SU-DHL-6 (cell line): ENCODE measurements at regions not wholly inside any gene's neighbourhood (a gene's known extent, or its start where the extent isn't known, plus 50 kb on each side); places are given as distances from the start of the nearest gene placed in this dataset.

Source experiments
- H2AFZ ChIP-seq: fragments of 200-600 bp; sonication (generic); 2 replicates; pipeline ENCODE4 v1.6.1; 2014; ENCODE audit warnings: low read depth, mild to moderate bottlenecking, moderate library complexity, mixed read lengths, antibody characterized with exemption, low read length; ENCODE audit not compliant: severe bottlenecking
- H3F3A ChIP-seq: fragments of 200-600 bp; shearing (Covaris generic); 2 replicates; pipeline ENCODE4 v1.6.0; 2016; ENCODE audit warnings: antibody characterized with exemption, mild to moderate bottlenecking; ENCODE audit not compliant: insufficient read depth
- H3K27ac ChIP-seq: fragments of 200-600 bp; sonication (generic); 2 replicates; pipeline ENCODE4 v1.5.1; 2016; ENCODE audit warnings: low read depth, mild to moderate bottlenecking, low read length, moderate library complexity, mixed read lengths
- H3K27me3 ChIP-seq: fragments of 200-600 bp; sonication (generic), shearing (Covaris generic); 2 replicates; pipeline ENCODE4 v1.6.0; 2014; ENCODE audit warnings: mild to moderate bottlenecking, low read length
- H3K36me3 ChIP-seq: fragments of 200-600 bp; sonication (generic); 2 replicates; pipeline ENCODE4 v1.6.1; 2014; ENCODE audit warnings: mild to moderate bottlenecking, low read length, mixed read lengths
- H3K4me2 ChIP-seq: fragments of 300-600, 200-600 bp; shearing (Covaris generic), sonication (generic); 2 replicates; pipeline ENCODE4 v1.6.0; 2014; ENCODE audit warnings: low read length, low read depth, mild to moderate bottlenecking; ENCODE audit not compliant: poor library complexity, severe bottlenecking
- H3K4me3 ChIP-seq: fragments of 200-600 bp; sonication (generic); 2 replicates; pipeline ENCODE4 v1.5.1; 2014; ENCODE audit warnings: antibody characterized with exemption, low read length, mild to moderate bottlenecking, mixed read lengths; ENCODE audit not compliant: insufficient read depth, poor library complexity, severe bottlenecking
- H3K79me2 ChIP-seq: fragments of 200-600 bp; sonication (generic); 2 replicates; pipeline ENCODE4 v1.6.1; 2014; ENCODE audit warnings: mild to moderate bottlenecking, low read length, moderate library complexity; ENCODE audit not compliant: insufficient read depth
- H3K9ac ChIP-seq: fragments of 200-600 bp; sonication (generic); 2 replicates; pipeline ENCODE4 v1.7.0; 2014; ENCODE audit warnings: mild to moderate bottlenecking, low read length
- H3K9me2 ChIP-seq: fragments of 200-600 bp; sonication (generic); replicated peaks from 2 replicates; pipeline ENCODE4 v1.6.1; 2014; ENCODE audit warnings: low read length; ENCODE audit not compliant: insufficient read depth
- H3K9me3 ChIP-seq: fragments of 200-600 bp; sonication (generic); 2 replicates; pipeline ENCODE4 v1.6.1; 2014; ENCODE audit warnings: low read length, mixed read lengths; ENCODE audit not compliant: insufficient read depth
- H4K20me1 ChIP-seq: fragments of 200-600 bp; sonication (generic); 2 replicates; pipeline ENCODE4 v1.6.1; 2014; ENCODE audit warnings: low read depth, mild to moderate bottlenecking, antibody characterized with exemption, low read length, moderate library complexity, mixed read lengths
- EZH2phosphoT487 ChIP-seq: fragments of 200-600 bp; sonication (generic), shearing (Covaris generic); conservative IDR thresholded peaks from 2 replicates; pipeline ENCODE4 v1.6.1; 2018; ENCODE audit warnings: mild to moderate bottlenecking, antibody characterized with exemption, low read length, moderate library complexity, mixed read lengths
- TF ChIP-seq, protein P1 (sequence below): fragments of 200-600 bp; sonication (generic); IDR thresholded peaks from one replicate; pipeline ENCODE4 v1.5.1; 2017; ENCODE audit warnings: antibody characterized with exemption, mild to moderate bottlenecking, low read length, moderate library complexity; ENCODE audit not compliant: insufficient read depth, poor library complexity, severe bottlenecking

DNA sequence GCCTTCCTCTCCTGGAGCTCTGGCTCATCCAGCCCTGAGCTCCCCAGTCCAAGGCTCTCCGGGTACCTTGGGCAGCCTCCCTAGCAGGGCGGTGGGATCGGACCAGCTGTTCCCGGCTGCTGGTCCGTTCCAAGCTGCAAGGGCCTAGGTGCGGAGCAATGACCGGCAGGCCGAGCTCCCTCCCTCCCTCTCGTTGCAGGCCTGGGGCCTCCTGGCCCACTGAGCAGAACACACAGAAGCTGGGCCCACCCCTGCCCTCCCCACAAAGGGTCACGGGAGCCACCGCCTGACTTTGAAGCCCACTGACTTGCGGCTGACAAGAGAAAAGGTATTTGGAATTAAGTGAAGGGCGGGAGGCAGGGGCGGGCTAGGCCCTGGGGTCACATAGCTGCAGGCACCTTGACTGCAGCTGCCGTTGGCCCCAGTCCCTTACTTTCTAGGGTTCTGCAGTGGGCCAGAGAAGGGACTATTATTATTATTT, 104.7 kb upstream of the IER5L start:
- Histone ChIP-seq H3K27me3 (no peaks in the 10 kb centered on the region), H3K9me3 (no peaks in the 10 kb centered on the region), H3K9ac (no peak overlapping the region), H3K4me2 (no peak overlapping the region), H3K9me2 (no peaks in the 10 kb centered on the region), H3K4me3 (no peak overlapping the region), H3F3A (no peaks in the 10 kb centered on the region), H4K20me1 (no peaks in the 10 kb centered on the region), H3K27ac (no peak overlapping the region), H2AFZ (no peak overlapping the region), H3K79me2 (no peaks in the 10 kb centered on the region), H3K36me3 (no peaks in the 10 kb centered on the region)
- TF ChIP-seq, protein P1, sequence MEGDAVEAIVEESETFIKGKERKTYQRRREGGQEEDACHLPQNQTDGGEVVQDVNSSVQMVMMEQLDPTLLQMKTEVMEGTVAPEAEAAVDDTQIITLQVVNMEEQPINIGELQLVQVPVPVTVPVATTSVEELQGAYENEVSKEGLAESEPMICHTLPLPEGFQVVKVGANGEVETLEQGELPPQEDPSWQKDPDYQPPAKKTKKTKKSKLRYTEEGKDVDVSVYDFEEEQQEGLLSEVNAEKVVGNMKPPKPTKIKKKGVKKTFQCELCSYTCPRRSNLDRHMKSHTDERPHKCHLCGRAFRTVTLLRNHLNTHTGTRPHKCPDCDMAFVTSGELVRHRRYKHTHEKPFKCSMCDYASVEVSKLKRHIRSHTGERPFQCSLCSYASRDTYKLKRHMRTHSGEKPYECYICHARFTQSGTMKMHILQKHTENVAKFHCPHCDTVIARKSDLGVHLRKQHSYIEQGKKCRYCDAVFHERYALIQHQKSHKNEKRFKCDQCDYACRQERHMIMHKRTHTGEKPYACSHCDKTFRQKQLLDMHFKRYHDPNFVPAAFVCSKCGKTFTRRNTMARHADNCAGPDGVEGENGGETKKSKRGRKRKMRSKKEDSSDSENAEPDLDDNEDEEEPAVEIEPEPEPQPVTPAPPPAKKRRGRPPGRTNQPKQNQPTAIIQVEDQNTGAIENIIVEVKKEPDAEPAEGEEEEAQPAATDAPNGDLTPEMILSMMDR = no peak
- TF ChIP-seq EZH2phosphoT487 = no peak

DNA sequence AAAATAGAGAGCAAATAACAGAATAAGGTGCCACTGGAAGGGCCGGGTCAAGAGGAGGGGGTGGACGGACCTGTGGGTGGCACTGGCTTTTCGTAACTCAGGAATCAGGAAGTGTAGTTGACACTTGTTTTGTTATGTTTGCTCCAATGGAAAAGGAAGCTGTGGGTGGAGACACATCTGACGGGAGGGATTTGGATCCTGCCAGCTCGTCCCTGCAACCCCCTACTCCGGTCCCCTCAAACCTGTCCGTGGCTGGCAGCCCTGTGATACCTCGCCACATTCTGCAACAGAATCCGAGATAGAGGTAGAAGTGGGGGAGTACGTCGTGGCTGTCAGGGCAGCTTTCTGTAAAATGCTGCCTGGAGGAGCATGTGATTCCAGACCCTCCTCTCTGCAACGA, 104.2 kb upstream of the IER5L start:
- no peak overlapping the region for H3K4me3 ChIP-seq
- H3K9me3 ChIP-seq = no peaks in the 10 kb centered on the region
- H4K20me1 ChIP-seq = no peaks in the 10 kb centered on the region
- no peaks in the 10 kb centered on the region for H3K36me3 ChIP-seq
- no peaks in the 10 kb centered on the region for H3K27me3 ChIP-seq
- H3F3A ChIP-seq = no peaks in the 10 kb centered on the region
- TF ChIP-seq, protein P1 = no peak
- no peak for TF ChIP-seq EZH2phosphoT487
- no peaks in the 10 kb centered on the region for H3K79me2 ChIP-seq
- H3K9me2 ChIP-seq = no peaks in the 10 kb centered on the region
- H3K4me2 ChIP-seq = no peak overlapping the region
- H3K9ac ChIP-seq = no peak overlapping the region
- H3K27ac ChIP-seq = no peak overlapping the region
- no peak overlapping the region for H2AFZ ChIP-seq

DNA sequence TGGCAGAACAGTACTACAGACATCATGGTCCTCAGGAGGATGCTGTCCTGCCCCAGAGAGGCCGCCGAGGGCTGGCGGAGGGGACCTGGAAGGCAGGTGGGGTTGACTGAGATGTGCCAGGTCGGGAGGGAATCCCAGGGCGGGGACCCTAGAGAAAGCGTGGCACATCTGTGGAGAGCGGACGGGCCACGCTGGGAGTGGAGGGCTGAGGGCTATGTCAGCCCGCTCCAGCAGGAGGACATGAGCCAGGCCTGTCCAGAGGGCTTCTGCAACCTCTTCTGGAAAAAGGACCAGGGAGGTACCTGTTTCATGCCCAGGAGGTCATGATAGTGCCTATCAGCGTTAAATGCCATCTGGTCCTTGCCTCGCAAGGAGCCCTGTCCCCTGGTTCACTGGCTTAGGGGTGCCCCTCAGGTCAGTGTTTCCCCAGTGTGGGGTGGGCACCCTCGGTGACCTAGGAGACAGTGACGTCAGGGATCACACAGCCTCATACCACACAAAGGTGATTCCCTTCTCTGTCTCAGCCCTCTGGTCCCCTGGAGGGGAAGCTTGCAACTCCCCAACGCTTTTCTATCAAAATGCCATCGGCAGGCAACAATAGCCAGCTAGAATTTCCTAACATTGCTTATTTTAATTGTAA, 103.6 kb upstream of the IER5L start:
- Histone ChIP-seq H2AFZ (no peak overlapping the region), H3K27me3 (no peaks in the 10 kb centered on the region), H3K4me3 (no peak overlapping the region), H3K27ac (no peak overlapping the region), H3K9ac (no peak overlapping the region), H3K9me2 (no peaks in the 10 kb centered on the region), H3K9me3 (no peaks in the 10 kb centered on the region), H3K36me3 (no peaks in the 10 kb centered on the region), H3K79me2 (no peaks in the 10 kb centered on the region), H3K4me2 (no peak overlapping the region), H3F3A (no peaks in the 10 kb centered on the region), H4K20me1 (no peaks in the 10 kb centered on the region)
- no peak for TF ChIP-seq EZH2phosphoT487
- TF ChIP-seq, protein P1 = no peak
